ENCODE measurements at regions not wholly inside any gene's neighbourhood (a gene's known extent, or its start where the extent isn't known, plus 50 kb on each side); places are given as distances from the start of the nearest gene placed in this dataset.
A peak's percentile ranks its signal among the peaks of the same experiment; 100 is the strongest.

DNA sequence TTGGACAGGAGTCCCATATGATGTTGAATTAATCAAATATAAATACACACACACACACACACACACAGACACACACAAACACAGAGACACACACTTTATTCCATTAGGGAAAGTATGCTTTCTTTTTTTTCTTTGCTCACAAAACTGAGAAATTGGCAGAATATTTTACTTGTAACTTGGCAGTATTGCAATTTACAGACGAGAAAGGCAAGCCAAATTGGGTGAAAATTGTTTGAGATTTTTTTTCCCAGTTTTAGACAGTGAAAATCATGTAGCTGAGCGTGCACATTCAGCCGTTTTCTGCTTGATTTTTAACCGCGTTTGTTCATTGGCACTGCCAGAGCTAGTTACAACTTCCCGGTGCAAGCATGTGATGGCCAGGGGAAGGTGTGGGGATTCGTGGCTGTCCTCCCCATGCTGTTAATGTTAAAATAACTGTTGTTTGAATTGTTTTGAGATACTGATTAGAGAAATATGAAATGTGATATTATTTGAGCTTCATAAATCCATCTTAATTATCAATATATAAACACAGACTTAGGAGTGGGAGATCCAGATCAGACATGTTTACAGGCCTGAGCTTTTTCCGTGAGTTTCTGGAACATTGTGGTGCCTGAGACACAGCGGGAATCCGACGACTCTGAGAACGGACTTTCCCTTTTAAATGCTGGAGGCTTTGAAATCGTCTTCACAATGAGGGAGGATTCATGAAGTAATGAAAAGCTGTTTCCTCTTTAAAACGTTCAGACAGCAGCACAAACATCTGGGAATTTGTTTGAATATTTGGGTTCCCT lies 125.5 kb downstream of the KCNRG start:
- 20 to 30% methylated on average over 14 of the region's 14 CpGs for WGBS, 2 donors
- Histone ChIP-seq H3K9me3 (ENCODE audit: control insufficient read depth, low read length) (no peaks in the 10 kb centered on the region), H3K27ac (ENCODE audit: low read depth in 1 of 2, low read length in 2 of 2) (no peak overlapping the region), H3K36me3 (ENCODE audit: control insufficient read depth in 1 of 2, insufficient read depth in 2 of 2, low read length in 1 of 2) (no peaks in the 10 kb centered on the region), H3K27me3 (ENCODE audit: control insufficient read depth in 1 of 2, insufficient read depth in 2 of 2, low read length in 1 of 2) (no peaks in the 10 kb centered on the region), H3K4me1 (ENCODE audit: control insufficient read depth in 1 of 2, insufficient read depth in 2 of 2, low read length in 2 of 2) (no peaks in the 10 kb centered on the region), H3K4me3 (ENCODE audit: low read length in 2 of 2) (no peak overlapping the region)
- intact Hi-C loops (cut with DNase I) = no loop called here
- ATAC-seq (ENCODE audit: low FRiP score) (no peak), DNase-seq (peak in 1 of 2 donors; percentile 58)

DNA sequence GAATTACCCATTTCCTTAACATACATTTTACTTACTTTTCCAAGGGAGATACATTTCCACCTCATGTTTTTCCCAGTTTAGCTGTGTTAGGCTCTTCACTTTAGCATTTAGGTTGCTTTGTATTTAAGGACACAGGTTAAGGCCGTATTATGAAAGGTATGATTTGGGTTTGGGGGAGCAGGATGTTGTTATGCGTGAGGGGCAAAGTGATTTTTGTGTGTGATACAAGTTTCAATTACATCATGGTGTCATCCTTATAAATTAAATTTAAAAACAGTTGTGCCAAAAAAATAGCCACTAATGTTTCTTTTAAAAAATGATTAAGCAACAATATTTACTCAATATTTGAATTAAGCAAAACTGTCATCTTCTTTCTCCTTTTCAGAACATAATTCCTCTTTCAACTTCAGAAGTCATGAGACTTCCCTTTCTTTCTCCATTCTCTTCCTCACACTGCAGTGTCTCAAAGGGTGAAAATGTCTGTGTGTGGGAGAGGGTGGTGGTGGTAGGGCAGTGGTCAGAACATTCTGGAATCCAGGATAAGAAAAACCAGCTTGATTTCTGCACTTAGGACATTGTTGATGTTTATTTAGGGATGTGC lies 126.2 kb downstream of the KCNRG start:
- H3K4me3 ChIP-seq (ENCODE audit: low read length in 2 of 2) = no peak overlapping the region
- intact Hi-C loops (cut with DNase I) = no loop called here
- no peaks in the 10 kb centered on the region for H3K9me3 ChIP-seq (ENCODE audit: control insufficient read depth, low read length)
- H3K36me3 ChIP-seq (ENCODE audit: control insufficient read depth in 1 of 2, insufficient read depth in 2 of 2, low read length in 1 of 2) = no peaks in the 10 kb centered on the region
- no peak overlapping the region for H3K27ac ChIP-seq (ENCODE audit: low read depth in 1 of 2, low read length in 2 of 2)
- WGBS, 2 donors = 97% methylated on average over 2 of the region's 2 CpGs
- no peak for ATAC-seq (ENCODE audit: low FRiP score)
- H3K27me3 ChIP-seq (ENCODE audit: control insufficient read depth in 1 of 2, insufficient read depth in 2 of 2, low read length in 1 of 2) = no peaks in the 10 kb centered on the region
- no peak for DNase-seq
- H3K4me1 ChIP-seq (ENCODE audit: control insufficient read depth in 1 of 2, insufficient read depth in 2 of 2, low read length in 2 of 2) = no peaks in the 10 kb centered on the region

DNA sequence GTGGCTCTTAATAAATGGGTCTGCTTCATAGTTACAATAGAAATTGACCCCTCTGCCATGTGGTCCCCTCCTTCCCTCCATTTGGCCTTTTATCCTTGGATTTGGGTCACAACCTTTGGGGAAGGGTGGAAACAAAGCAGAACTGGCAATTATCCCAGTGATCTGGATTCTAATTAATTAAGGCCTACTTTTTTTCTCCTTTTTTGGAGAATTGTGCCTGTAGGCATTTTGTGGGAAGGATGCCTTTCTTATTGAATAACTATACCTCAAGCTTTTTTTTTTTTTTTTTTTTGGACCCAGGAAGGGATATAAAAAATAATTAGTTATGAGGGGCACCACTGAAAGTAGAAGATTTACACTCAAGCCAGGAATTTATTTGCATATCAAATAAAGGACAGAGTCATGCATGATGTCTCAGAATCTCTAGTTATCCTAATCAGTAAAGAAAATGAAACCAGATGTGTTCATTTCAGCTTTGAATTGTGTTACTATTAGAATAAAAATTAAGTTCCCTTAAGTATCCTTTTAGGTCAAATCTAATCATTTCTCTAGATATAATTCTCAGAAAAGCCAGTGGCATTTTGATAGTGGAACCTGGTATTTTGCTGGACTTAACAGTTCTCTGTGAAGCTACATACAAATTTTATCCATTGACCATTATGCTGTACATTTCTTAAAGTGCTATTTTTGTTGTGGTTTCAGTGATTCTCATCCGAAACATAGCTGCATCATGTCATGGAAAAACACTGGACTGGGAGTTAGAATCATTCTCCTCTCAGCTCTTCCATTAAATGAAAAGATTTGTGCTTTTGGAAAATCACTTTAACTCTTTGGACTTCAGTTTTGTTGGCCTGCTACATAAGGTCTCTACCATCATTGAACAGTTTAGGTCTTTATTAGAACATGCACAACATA lies 129.3 kb downstream of the KCNRG start:
- ATAC-seq (ENCODE audit: low FRiP score) = no peak
- WGBS, 2 donors = 43 to 64% methylated on average over 1 of the region's 1 CpG
- intact Hi-C loops (cut with DNase I) = no loop called here
- peaks cover 0 to 3% of the 10 kb centered on the region in 2 donors for H3K36me3 ChIP-seq (ENCODE audit: control insufficient read depth in 1 of 2, insufficient read depth in 2 of 2, low read length in 1 of 2)
- no peak for DNase-seq
- H3K27ac ChIP-seq (ENCODE audit: low read depth in 1 of 2, low read length in 2 of 2) = no peak overlapping the region
- no peaks in the 10 kb centered on the region for H3K9me3 ChIP-seq (ENCODE audit: control insufficient read depth, low read length)
- H3K27me3 ChIP-seq (ENCODE audit: control insufficient read depth in 1 of 2, insufficient read depth in 2 of 2, low read length in 1 of 2) = no peaks in the 10 kb centered on the region
- no peak overlapping the region for H3K4me3 ChIP-seq (ENCODE audit: low read length in 2 of 2)
- no peaks in the 10 kb centered on the region for H3K4me1 ChIP-seq (ENCODE audit: control insufficient read depth in 1 of 2, insufficient read depth in 2 of 2, low read length in 2 of 2)

DNA sequence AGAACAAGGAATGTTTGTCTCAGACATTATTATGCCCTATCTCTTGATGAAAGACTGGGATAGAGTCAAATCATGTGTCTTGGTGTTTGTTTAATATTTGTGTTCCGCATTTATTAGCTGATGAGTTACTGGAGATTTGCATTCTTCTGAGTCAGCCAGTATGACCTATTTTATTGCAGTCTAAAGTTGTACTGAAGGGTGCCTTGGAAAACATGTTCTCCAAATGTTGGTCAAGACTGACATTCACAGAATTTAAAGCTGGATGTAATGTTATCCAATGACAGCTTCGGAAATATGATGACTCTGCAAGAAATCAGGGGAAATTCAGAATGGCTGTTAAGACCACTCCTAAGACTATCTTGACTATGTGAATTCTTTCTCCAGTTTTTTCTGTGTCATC lies 134.0 kb downstream of the KCNRG start:
- 95 to 100% methylated on average over 2 of the region's 2 CpGs for WGBS, 2 donors
- ATAC-seq (ENCODE audit: low FRiP score) (no peak), DNase-seq (no peak)
- Histone ChIP-seq H3K27ac (ENCODE audit: low read depth in 1 of 2, low read length in 2 of 2) (no peak overlapping the region), H3K4me3 (ENCODE audit: low read length in 2 of 2) (no peak overlapping the region), H3K36me3 (ENCODE audit: control insufficient read depth in 1 of 2, insufficient read depth in 2 of 2, low read length in 1 of 2) (peaks cover 0 to 3% of the 10 kb centered on the region in 2 donors), H3K9me3 (ENCODE audit: control insufficient read depth, low read length) (no peaks in the 10 kb centered on the region), H3K4me1 (ENCODE audit: control insufficient read depth in 1 of 2, insufficient read depth in 2 of 2, low read length in 2 of 2) (no peaks in the 10 kb centered on the region), H3K27me3 (ENCODE audit: control insufficient read depth in 1 of 2, insufficient read depth in 2 of 2, low read length in 1 of 2) (no peaks in the 10 kb centered on the region)
- intact Hi-C loops (cut with DNase I) = no loop called here

DNA sequence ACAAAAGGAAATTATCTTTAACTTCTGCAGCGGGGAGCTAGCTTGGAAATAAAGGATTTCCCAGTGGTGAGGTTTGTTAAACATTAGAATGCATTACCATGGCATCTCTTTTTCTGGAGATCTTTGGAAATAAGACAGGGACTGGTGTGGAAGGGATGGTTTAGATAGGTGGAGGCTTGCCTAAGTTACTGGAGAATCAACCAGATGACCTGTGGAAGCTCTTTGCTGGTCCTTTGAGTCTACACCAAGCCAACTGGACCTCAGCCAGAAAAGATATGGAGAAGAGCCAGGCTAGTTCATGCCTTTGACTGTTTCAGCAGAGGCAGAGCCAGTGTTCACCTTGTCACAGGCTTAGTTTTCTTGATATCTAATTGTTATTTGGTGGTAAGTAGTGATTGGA lies 134.7 kb downstream of the KCNRG start:
- ATAC-seq (ENCODE audit: low FRiP score) (no peak), DNase-seq (no peak)
- H3K27me3 ChIP-seq (ENCODE audit: control insufficient read depth in 1 of 2, insufficient read depth in 2 of 2, low read length in 1 of 2) = no peaks in the 10 kb centered on the region
- H3K36me3 ChIP-seq (ENCODE audit: control insufficient read depth in 1 of 2, insufficient read depth in 2 of 2, low read length in 1 of 2) = peaks cover 0 to 3% of the 10 kb centered on the region in 2 donors
- WGBS, 2 donors = 94 to 97% methylated on average over 1 of the region's 1 CpG
- H3K27ac ChIP-seq (ENCODE audit: low read depth in 1 of 2, low read length in 2 of 2) = no peak overlapping the region
- no peaks in the 10 kb centered on the region for H3K4me1 ChIP-seq (ENCODE audit: control insufficient read depth in 1 of 2, insufficient read depth in 2 of 2, low read length in 2 of 2)
- H3K9me3 ChIP-seq (ENCODE audit: control insufficient read depth, low read length) = no peaks in the 10 kb centered on the region
- intact Hi-C loops (cut with DNase I) = no loop called here
- H3K4me3 ChIP-seq (ENCODE audit: low read length in 2 of 2) = no peak overlapping the region

DNA sequence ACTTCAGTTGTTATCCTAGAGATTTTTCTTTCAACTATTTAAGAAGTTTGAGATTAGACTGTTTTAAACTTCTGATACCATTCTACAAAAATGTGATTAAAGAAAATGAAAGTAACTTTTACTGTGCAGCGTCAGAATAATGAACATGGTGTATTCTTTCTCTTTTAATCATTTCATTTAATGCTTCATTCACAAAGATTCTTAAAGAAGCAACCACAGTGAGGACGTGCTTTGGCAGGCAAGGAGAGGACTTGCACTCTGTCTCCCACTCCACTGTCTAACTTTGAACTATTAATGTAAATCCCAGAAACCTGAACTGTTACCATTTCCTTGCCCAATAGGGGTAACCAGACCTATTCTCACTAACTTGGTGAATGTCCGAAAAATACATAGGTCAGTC lies 137.0 kb downstream of the KCNRG start:
- intact Hi-C loops (cut with DNase I) = no loop called here
- DNase-seq (no peak), ATAC-seq (ENCODE audit: low FRiP score) (no peak)
- H3K4me3 ChIP-seq (ENCODE audit: low read length in 2 of 2) = no peak overlapping the region
- no peak overlapping the region for H3K27ac ChIP-seq (ENCODE audit: low read depth in 1 of 2, low read length in 2 of 2)
- peaks cover 0 to 3% of the 10 kb centered on the region in 2 donors for H3K36me3 ChIP-seq (ENCODE audit: control insufficient read depth in 1 of 2, insufficient read depth in 2 of 2, low read length in 1 of 2)
- H3K9me3 ChIP-seq (ENCODE audit: control insufficient read depth, low read length) = no peaks in the 10 kb centered on the region
- WGBS, 2 donors = 28 to 29% methylated on average over 3 of the region's 3 CpGs
- H3K4me1 ChIP-seq (ENCODE audit: control insufficient read depth in 1 of 2, insufficient read depth in 2 of 2, low read length in 2 of 2) = no peaks in the 10 kb centered on the region
- H3K27me3 ChIP-seq (ENCODE audit: control insufficient read depth in 1 of 2, insufficient read depth in 2 of 2, low read length in 1 of 2) = no peaks in the 10 kb centered on the region

DNA sequence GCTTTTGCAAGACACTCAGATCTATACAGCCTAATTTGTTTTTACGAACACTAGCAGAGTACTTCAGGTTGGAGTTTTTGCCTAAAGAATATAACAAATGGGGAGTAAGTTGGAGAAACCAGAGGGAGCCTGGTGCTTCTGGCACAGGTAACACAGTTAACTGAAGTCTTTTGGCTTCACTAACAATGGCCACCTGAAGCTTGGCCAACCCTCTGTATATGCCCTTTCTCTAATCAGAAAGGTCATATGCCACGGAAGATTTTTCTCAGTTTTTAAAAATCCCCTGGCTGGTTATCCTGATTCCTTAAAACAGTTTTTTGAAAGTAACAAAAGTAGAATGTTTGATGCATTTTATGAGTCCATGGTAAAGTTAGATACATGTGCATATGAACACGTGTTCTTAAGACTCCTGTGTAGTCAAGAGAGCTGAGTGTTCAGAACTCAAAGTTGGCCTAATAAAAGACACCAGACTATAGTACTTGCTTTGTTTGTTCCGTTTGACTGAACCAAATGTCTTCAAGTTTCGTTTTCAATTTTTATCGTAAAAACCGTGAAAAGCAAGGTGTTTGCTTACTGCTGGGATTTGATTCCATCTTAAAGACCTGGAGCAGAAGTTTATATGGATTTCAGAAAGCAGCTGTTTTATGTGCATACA lies 137.5 kb downstream of the KCNRG start:
- no peak for ATAC-seq (ENCODE audit: low FRiP score)
- Histone ChIP-seq H3K9me3 (ENCODE audit: control insufficient read depth, low read length) (no peaks in the 10 kb centered on the region), H3K27me3 (ENCODE audit: control insufficient read depth in 1 of 2, insufficient read depth in 2 of 2, low read length in 1 of 2) (no peaks in the 10 kb centered on the region), H3K36me3 (ENCODE audit: control insufficient read depth in 1 of 2, insufficient read depth in 2 of 2, low read length in 1 of 2) (peaks cover 0 to 3% of the 10 kb centered on the region in 2 donors), H3K4me1 (ENCODE audit: control insufficient read depth in 1 of 2, insufficient read depth in 2 of 2, low read length in 2 of 2) (no peaks in the 10 kb centered on the region), H3K27ac (ENCODE audit: low read depth in 1 of 2, low read length in 2 of 2) (no peak overlapping the region), H3K4me3 (ENCODE audit: low read length in 2 of 2) (no peak overlapping the region)
- 85 to 86% methylated on average over 7 of the region's 7 CpGs for WGBS, 2 donors
- intact Hi-C loops (cut with DNase I) = no loop called here
- DNase-seq = no peak

DNA sequence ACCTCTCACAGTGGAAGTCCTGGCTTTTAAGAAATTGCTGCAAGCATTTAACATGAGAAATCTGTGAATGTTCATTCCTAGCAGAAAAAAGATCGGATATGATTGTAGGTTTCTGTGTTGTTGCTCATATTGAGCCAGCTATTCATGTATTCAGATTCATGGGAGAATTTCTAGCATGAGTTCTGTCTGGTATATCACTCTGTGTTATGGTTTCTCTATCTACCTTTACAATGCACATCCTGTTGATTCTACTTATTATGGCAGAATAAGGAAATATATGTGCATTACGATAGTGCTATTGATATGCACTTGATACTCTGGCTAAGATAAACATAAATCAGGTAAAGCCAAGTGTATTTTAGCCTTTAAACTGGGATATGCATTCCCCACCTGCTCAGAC lies 138.2 kb downstream of the KCNRG start:
- no peak overlapping the region for H3K27ac ChIP-seq (ENCODE audit: low read depth in 1 of 2, low read length in 2 of 2)
- H3K4me1 ChIP-seq (ENCODE audit: control insufficient read depth in 1 of 2, insufficient read depth in 2 of 2, low read length in 2 of 2) = no peaks in the 10 kb centered on the region
- no peaks in the 10 kb centered on the region for H3K36me3 ChIP-seq (ENCODE audit: control insufficient read depth in 1 of 2, insufficient read depth in 2 of 2, low read length in 1 of 2)
- H3K4me3 ChIP-seq (ENCODE audit: low read length in 2 of 2) = no peak overlapping the region
- no peak for DNase-seq
- intact Hi-C loops (cut with DNase I) = no loop called here
- H3K9me3 ChIP-seq (ENCODE audit: control insufficient read depth, low read length) = no peaks in the 10 kb centered on the region
- WGBS, 2 donors = 90 to 97% methylated on average over 2 of the region's 2 CpGs
- H3K27me3 ChIP-seq (ENCODE audit: control insufficient read depth in 1 of 2, insufficient read depth in 2 of 2, low read length in 1 of 2) = no peaks in the 10 kb centered on the region
- no peak for ATAC-seq (ENCODE audit: low FRiP score)
